ENCODE measurements at regions not wholly inside any gene's neighbourhood (a gene's known extent, or its start where the extent isn't known, plus 50 kb on each side); places are given as distances from the start of the nearest gene placed in this dataset.
"Not testable (repeated sequence)": the region's sequence is repeated elsewhere in the genome, so short reads cannot be mapped to it uniquely, and the experiment has no call there.

DNA sequence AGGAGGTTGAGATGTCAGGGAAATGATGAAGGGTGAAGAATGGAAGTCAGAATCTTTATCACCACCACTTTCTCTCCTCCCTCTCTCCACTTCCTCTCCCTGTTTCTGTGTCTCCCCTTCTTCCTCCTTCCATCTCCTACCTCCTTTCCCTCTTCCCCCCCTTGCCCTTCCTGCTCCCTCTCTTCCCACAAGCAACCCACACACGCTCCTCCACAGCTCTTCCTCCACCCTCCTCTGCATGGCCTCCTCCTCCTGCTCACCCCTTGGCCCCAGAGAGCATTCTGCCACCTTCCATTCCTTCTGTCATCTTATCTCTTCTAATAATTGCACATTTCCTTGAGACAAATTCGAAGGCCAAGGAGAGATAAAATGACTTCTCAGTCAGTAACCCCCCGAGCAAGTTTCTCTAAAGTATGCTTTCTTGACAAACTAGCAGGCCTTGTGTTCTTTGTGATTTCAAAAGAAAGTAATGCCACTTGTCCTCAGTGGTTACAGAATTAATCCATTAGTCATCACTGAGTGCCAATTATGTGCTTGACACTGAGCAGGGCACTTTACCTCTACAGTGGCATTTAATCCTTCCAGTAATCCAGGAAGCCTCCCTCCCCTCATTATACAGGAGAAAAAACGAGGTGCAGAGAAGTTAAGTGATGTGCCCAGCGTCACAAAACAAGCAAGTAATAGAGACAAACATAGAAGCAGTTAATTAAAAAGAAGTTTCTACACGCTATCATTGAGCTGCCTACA lies 72.3 kb upstream of the CCL1 start:
- no peak for TF ChIP-seq EZH2phosphoT487 (IDR thresholded peaks at IDR 0.05; ENCODE audit: low read depth)
- TF ChIP-seq, protein P1, sequence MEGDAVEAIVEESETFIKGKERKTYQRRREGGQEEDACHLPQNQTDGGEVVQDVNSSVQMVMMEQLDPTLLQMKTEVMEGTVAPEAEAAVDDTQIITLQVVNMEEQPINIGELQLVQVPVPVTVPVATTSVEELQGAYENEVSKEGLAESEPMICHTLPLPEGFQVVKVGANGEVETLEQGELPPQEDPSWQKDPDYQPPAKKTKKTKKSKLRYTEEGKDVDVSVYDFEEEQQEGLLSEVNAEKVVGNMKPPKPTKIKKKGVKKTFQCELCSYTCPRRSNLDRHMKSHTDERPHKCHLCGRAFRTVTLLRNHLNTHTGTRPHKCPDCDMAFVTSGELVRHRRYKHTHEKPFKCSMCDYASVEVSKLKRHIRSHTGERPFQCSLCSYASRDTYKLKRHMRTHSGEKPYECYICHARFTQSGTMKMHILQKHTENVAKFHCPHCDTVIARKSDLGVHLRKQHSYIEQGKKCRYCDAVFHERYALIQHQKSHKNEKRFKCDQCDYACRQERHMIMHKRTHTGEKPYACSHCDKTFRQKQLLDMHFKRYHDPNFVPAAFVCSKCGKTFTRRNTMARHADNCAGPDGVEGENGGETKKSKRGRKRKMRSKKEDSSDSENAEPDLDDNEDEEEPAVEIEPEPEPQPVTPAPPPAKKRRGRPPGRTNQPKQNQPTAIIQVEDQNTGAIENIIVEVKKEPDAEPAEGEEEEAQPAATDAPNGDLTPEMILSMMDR (IDR thresholded peaks at IDR 0.05; ENCODE audit: low read depth, low read length) = no peak
- Histone ChIP-seq H2AFZ (ENCODE audit: low read depth, low read length) (no peak overlapping the region), H3K79me2 (ENCODE audit: low read length) (no peaks in the 10 kb centered on the region), H4K20me1 (ENCODE audit: insufficient read depth, low read length) (peaks cover 12% of the 10 kb centered on the region), H3K9me3 (ENCODE audit: insufficient read depth, low read length) (no peaks in the 10 kb centered on the region), H3K4me2 (ENCODE audit: low read length) (no peak overlapping the region), H3K27ac (ENCODE audit: low read length) (no peak overlapping the region), H3K27me3 (ENCODE audit: low read depth, low read length) (peaks cover 55% of the 10 kb centered on the region), H3K4me3 (ENCODE audit: low read length) (no peak overlapping the region), H3K4me1 (ENCODE audit: low read length) (peaks cover 10% of the 10 kb centered on the region), H3K9ac (ENCODE audit: low read length) (no peak overlapping the region), H3K36me3 (replicated peaks; ENCODE audit: low read depth, low read length) (no peaks in the 10 kb centered on the region)

DNA sequence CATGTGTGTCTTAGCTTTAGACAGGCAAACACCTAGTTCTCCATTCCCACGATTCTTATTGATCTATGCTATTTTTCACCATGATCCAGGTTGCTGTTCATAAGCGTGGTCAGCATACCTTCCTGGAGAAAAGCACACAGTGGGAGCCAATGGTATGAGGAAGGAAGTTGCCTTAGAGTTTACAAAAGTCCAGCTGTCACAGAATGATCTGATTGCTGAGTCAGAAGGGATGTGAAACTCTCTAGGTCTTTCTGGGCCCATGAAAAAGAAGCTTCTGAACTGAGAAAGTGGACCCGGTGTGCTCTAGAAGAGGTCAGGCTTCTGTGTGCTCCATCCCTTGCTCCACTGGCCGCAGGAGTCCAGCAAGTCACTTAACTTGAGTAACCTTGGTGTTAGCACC lies 71.0 kb upstream of the CCL1 start:
- Histone ChIP-seq H3K4me2 (ENCODE audit: low read length) (no peak overlapping the region; the same call in 1 of the 2 replicates), H3K27me3 (ENCODE audit: low read depth, low read length) (peaks cover 51% of the 10 kb centered on the region)

DNA sequence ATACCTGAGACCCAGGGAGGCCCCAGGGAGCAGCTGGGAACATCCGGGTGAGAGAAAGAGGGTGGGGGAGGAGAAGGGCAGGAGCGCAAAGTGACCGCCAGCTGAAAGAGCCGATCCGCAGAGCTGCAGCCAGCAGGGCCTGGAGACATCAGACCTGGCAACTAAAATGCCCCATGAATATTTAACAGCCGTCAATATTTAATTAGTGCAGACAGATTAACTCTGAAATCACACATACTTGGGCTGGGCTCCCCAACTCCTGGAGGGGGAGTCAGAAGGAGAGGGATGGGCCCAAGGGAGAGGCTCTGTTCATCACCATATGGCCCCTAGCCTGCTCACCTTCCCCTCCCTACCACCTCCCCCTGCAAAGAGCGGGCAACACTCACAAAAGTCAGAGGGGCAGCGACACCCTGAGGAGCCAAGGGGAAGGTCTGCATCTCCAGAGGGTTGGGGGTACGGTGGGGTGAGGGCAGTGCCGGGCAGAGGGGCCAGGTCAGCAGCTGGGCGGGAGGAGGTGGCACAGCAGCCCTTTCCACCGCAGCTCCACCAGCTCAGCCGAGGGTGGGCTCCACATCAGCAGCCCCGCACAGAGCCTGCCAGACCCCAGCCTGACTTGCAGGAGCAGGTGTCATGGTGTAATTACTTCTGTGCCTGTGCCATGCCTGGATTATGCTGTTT lies 61.9 kb upstream of the CCL1 start:
- Histone ChIP-seq H3K27ac (ENCODE audit: low read length) (no peak overlapping the region), H3K79me2 (ENCODE audit: low read length) (no peaks in the 10 kb centered on the region), H3K4me1 (ENCODE audit: low read length) (no peaks in the 10 kb centered on the region), H3K9ac (ENCODE audit: low read length) (no peak overlapping the region), H3K4me2 (ENCODE audit: low read length) (no peak overlapping the region), H3K4me3 (ENCODE audit: low read length) (no peak overlapping the region), H3K9me3 (ENCODE audit: insufficient read depth, low read length) (no peaks in the 10 kb centered on the region), H2AFZ (ENCODE audit: low read depth, low read length) (no peak overlapping the region), H3K27me3 (ENCODE audit: low read depth, low read length) (peaks cover 51% of the 10 kb centered on the region), H3K36me3 (replicated peaks; ENCODE audit: low read depth, low read length) (no peaks in the 10 kb centered on the region), H4K20me1 (ENCODE audit: insufficient read depth, low read length) (no peaks in the 10 kb centered on the region)
- TF ChIP-seq, protein P1 (IDR thresholded peaks at IDR 0.05; ENCODE audit: low read depth, low read length) = no peak

More for the DNA sequence above, 71.0 kb upstream of the CCL1 start:
- Histone ChIP-seq H3K79me2 (ENCODE audit: low read length) (no peaks in the 10 kb centered on the region), H4K20me1 (ENCODE audit: insufficient read depth, low read length) (peaks cover 12% of the 10 kb centered on the region), H2AFZ (ENCODE audit: low read depth, low read length) (no peak overlapping the region), H3K36me3 (replicated peaks; ENCODE audit: low read depth, low read length) (no peaks in the 10 kb centered on the region), H3K4me3 (ENCODE audit: low read length) (no peak overlapping the region), H3K4me1 (ENCODE audit: low read length) (peaks cover 10% of the 10 kb centered on the region), H3K9ac (ENCODE audit: low read length) (no peak overlapping the region), H3K9me3 (ENCODE audit: insufficient read depth, low read length) (no peaks in the 10 kb centered on the region), H3K27ac (ENCODE audit: low read length) (no peak overlapping the region)
- TF ChIP-seq, protein P1 (IDR thresholded peaks at IDR 0.05; ENCODE audit: low read depth, low read length) = no peak
- TF ChIP-seq EZH2phosphoT487 (IDR thresholded peaks at IDR 0.05; ENCODE audit: low read depth) = no peak

DNA sequence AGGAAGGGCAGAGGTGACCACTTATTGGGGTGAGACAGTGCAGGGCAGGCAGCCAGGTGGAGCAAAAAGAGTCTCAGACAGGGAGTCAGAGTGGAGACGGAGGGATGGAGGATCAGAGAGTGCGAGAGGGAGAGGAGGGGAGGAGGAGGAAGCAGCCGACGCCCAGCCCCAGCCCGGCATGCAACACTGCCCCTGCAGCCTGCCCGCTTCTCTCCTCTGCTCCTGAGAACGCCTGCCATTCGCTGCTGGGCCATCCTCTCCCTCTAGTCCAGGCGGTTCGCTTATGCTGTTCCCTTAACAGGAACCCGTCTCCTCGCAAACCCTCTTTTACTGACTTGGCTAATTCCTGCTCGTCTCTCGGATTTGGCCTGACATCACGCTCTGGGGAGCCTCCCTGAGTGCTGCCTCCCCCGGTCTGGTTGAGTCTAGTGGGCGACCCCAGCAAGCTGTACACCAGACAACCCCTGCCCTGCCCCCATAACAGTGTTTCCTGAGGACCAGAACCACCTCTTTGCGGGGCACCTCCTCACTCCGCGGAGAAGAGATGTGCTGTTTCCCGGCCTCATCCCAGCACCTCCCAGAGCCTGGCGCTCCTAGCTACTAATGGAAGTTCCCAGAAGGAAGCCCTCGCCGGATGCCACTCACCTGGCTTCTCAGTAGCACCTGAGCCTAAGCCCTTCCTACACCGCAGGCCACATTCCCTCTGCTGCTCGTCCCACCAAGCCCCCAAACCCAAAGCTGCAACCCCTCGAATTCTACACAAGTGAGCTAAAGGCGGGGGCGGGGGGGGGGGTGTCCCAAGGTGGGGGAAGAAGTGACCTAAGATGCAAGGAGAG lies 61.2 kb upstream of the CCL1 start:
- Histone ChIP-seq H3K9ac (ENCODE audit: low read length) (no peak overlapping the region), H3K79me2 (ENCODE audit: low read length) (no peaks in the 10 kb centered on the region)

DNA sequence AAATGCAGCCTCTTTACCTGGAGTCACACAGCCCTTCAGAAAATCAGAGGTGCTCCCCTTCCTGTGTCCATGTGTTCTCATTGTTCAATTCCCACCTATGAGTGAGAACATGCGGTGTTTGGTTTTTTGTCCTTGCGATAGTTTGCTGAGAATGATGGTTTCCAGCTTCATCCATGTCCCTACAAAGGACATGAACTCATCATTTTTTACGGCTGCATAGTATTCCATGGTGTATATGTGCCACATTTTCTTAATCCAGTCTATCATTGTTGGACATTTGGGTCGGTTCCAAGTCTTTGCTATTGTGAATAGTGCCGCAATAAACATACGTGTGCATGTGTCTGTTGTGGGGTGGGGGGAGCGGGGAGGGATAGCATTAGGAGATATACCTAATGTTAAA lies 60.3 kb upstream of the CCL1 start:
- H2AFZ ChIP-seq (ENCODE audit: low read depth, low read length); H3K27ac ChIP-seq (ENCODE audit: low read length); H3K4me1 ChIP-seq (ENCODE audit: low read length); H4K20me1 ChIP-seq (ENCODE audit: insufficient read depth, low read length); H3K9ac ChIP-seq (ENCODE audit: low read length); H3K4me2 ChIP-seq (ENCODE audit: low read length); H3K9me3 ChIP-seq (ENCODE audit: insufficient read depth, low read length); H3K36me3 ChIP-seq (replicated peaks; ENCODE audit: low read depth, low read length); H3K79me2 ChIP-seq (ENCODE audit: low read length); H3K4me3 ChIP-seq (ENCODE audit: low read length): not testable (repeated sequence)
- H3K27me3 ChIP-seq (ENCODE audit: low read depth, low read length) = peaks cover 62% of the 10 kb centered on the region

More for the DNA sequence above, 61.2 kb upstream of the CCL1 start:
- no peak overlapping the region for H3K27ac ChIP-seq (ENCODE audit: low read length)
- no peak overlapping the region for H3K4me2 ChIP-seq (ENCODE audit: low read length)
- H3K27me3 ChIP-seq (ENCODE audit: low read depth, low read length) = peaks cover 58% of the 10 kb centered on the region
- H2AFZ ChIP-seq (ENCODE audit: low read depth, low read length) = no peak overlapping the region
- H3K9me3 ChIP-seq (ENCODE audit: insufficient read depth, low read length) = no peaks in the 10 kb centered on the region
- no peak overlapping the region for H3K4me3 ChIP-seq (ENCODE audit: low read length)
- H3K36me3 ChIP-seq (replicated peaks; ENCODE audit: low read depth, low read length) = no peaks in the 10 kb centered on the region
- no peaks in the 10 kb centered on the region for H3K4me1 ChIP-seq (ENCODE audit: low read length)
- H4K20me1 ChIP-seq (ENCODE audit: insufficient read depth, low read length) = no peaks in the 10 kb centered on the region
- TF ChIP-seq, protein P1 (IDR thresholded peaks at IDR 0.05; ENCODE audit: low read depth, low read length) = no peak
- no peak for TF ChIP-seq EZH2phosphoT487 (IDR thresholded peaks at IDR 0.05; ENCODE audit: low read depth)

All from OCI-LY3 (cell line).